ENCODE measurements at regions not wholly inside any gene's neighbourhood (a gene's known extent, or its start where the extent isn't known, plus 50 kb on each side); places are given as distances from the start of the nearest gene placed in this dataset.

- H3K4me1 ChIP-seq (ENCODE audit: control insufficient read depth in 1 of 2, low read depth in 2 of 2), result no peaks in the 10 kb centered on the region
- DNase-seq (ENCODE audit: low spot score), result no peak
- TF ChIP-seq CTCF (IDR thresholded peaks at IDR 0.05), result no peak
Measured at GRCh38 chr15:70240820-70241430, 143.2 kb upstream of the TLE3 start.

GRCh38 chr15:70240082-70240481, 142.4 kb upstream of the TLE3 start:
- no peak for ATAC-seq (ENCODE audit: insufficient number of reproducible peaks, low FRiP score, low read depth)
- H3K36me3 ChIP-seq, result no peaks in the 10 kb centered on the region
- TF ChIP-seq CTCF (IDR thresholded peaks at IDR 0.05), result no peak
- H3K4me1 ChIP-seq (ENCODE audit: control insufficient read depth in 1 of 2, low read depth in 2 of 2), result no peaks in the 10 kb centered on the region
- no peak for DNase-seq (ENCODE audit: low spot score)
- H3K4me3 ChIP-seq, result no peak overlapping the region
- H3K9me3 ChIP-seq, result no peaks in the 10 kb centered on the region
- no peak overlapping the region for H3K27ac ChIP-seq
- no peaks in the 10 kb centered on the region for H3K27me3 ChIP-seq (replicated peaks; ENCODE audit: insufficient read depth)

More at GRCh38 chr15:70240820-70241430, 143.2 kb upstream of the TLE3 start:
- Histone ChIP-seq H3K9me3 (no peaks in the 10 kb centered on the region), H3K27me3 (replicated peaks; ENCODE audit: insufficient read depth) (no peaks in the 10 kb centered on the region), H3K27ac (no peak overlapping the region), H3K36me3 (no peaks in the 10 kb centered on the region), H3K4me3 (no peak overlapping the region)
- ATAC-seq (ENCODE audit: insufficient number of reproducible peaks, low FRiP score, low read depth), result no peak

DNA sequence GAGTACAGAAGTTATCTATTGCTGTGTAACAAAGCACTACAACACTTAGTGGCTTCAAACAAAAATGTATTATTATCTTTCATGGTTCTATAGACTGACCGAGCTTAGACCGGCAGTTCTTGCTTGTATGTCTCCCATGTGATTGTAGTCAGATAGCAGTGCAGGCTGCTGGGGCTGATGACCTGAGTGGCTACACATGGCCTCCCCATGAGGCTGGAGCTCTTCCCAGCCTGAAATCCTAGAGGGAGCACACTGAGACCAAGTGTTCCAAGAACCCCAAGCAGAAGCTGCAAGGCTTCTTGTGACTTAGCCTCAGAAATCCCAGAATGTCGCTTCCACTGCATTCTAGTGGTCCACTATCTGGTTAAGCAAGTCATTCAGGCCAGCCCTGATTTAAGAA, 141.2 kb upstream of the TLE3 start:
- H3K36me3 ChIP-seq, result no peaks in the 10 kb centered on the region
- no peak for DNase-seq (ENCODE audit: low spot score)

GRCh38 chr15:70237626-70238025, 139.9 kb upstream of the TLE3 start:
- H3K9me3 ChIP-seq, result no peaks in the 10 kb centered on the region
- H3K27me3 ChIP-seq (replicated peaks; ENCODE audit: insufficient read depth), result no peaks in the 10 kb centered on the region
- DNase-seq (ENCODE audit: low spot score), result no peak
- no peak for TF ChIP-seq CTCF (IDR thresholded peaks at IDR 0.05)
- H3K36me3 ChIP-seq, result no peaks in the 10 kb centered on the region
- ATAC-seq (ENCODE audit: insufficient number of reproducible peaks, low FRiP score, low read depth), result no peak
- no peak overlapping the region for H3K27ac ChIP-seq
- H3K4me3 ChIP-seq, result no peak overlapping the region
- H3K4me1 ChIP-seq (ENCODE audit: control insufficient read depth in 1 of 2, low read depth in 2 of 2), result no peaks in the 10 kb centered on the region

More for the DNA sequence above, 141.2 kb upstream of the TLE3 start:
- H3K4me3 ChIP-seq, result no peak overlapping the region
- TF ChIP-seq CTCF (IDR thresholded peaks at IDR 0.05), result no peak
- H3K4me1 ChIP-seq (ENCODE audit: control insufficient read depth in 1 of 2, low read depth in 2 of 2), result no peaks in the 10 kb centered on the region
- no peak overlapping the region for H3K27ac ChIP-seq
- H3K27me3 ChIP-seq (replicated peaks; ENCODE audit: insufficient read depth), result no peaks in the 10 kb centered on the region
- ATAC-seq (ENCODE audit: insufficient number of reproducible peaks, low FRiP score, low read depth), result no peak
- no peaks in the 10 kb centered on the region for H3K9me3 ChIP-seq

GRCh38 chr15:70236341-70237086, 138.8 kb upstream of the TLE3 start:
- Histone ChIP-seq H3K36me3 (no peaks in the 10 kb centered on the region), H3K27me3 (replicated peaks; ENCODE audit: insufficient read depth) (no peaks in the 10 kb centered on the region), H3K27ac (no peak overlapping the region), H3K4me1 (ENCODE audit: control insufficient read depth in 1 of 2, low read depth in 2 of 2) (no peaks in the 10 kb centered on the region), H3K4me3 (no peak overlapping the region), H3K9me3 (peaks cover under 1% of the 10 kb centered on the region)
- ATAC-seq (ENCODE audit: insufficient number of reproducible peaks, low FRiP score, low read depth) (no peak), DNase-seq (ENCODE audit: low spot score) (no peak)
- no peak for TF ChIP-seq CTCF (IDR thresholded peaks at IDR 0.05)
